ENCODE measurements at regions not wholly inside any gene's neighbourhood (a gene's known extent, or its start where the extent isn't known, plus 50 kb on each side); places are given as distances from the start of the nearest gene placed in this dataset.

DNA sequence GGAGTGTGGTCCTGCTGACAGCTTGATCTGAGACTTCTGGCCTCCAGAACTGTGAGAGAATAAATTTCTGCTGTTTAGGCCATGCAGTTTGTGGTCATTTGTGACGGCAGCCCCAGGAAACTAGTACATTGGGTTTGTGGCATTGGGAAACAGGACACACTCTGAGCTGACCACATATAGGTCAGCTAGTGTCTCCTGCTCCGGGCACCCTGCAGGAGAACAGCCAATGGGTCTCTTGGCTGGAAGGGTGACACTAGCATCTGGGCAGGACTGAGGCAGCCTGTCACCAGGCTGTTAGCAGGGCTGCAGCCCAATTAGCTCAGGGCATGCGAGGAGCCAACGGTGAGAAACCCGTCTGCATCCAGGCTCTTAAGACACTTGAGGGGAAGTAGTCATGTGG is 83.2 kb downstream of the PITPNM2 start:
- ATAC-seq (no peak), FAIRE-seq (no peak), DNase-seq (ENCODE audit: low read depth in 1 of 2, low spot score in 1 of 2) (no peak)
- CTCF ChIA-PET: interaction anchor here (1.4 to 2.0 kb wide), 2 partner anchors 12 to 24 kb away, joined by 3 to 10 read pairs; no protein-coding TSS in a partner anchor
- H3K4me2 ChIP-seq: no peak overlapping the region
- POLR2A ChIA-PET: no interaction called here
- no peaks in the 10 kb centered on the region for H3K9me3 ChIP-seq
- 84% methylated on average over 4 of the region's 5 CpGs for WGBS (ENCODE audit: missing lambda C conversion rate)
- H3K4me1 ChIP-seq: peaks cover 21% of the 10 kb centered on the region
- TF ChIP-seq, protein P1, sequence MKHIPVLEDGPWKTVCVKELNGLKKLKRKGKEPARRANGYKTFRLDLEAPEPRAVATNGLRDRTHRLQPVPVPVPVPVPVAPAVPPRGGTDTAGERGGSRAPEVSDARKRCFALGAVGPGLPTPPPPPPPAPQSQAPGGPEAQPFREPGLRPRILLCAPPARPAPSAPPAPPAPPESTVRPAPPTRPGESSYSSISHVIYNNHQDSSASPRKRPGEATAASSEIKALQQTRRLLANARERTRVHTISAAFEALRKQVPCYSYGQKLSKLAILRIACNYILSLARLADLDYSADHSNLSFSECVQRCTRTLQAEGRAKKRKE (CRISPR knock-in tag; IDR thresholded peaks at IDR 0.05; ENCODE audit: low read depth): no peak
- TF ChIP-seq RAD21 (conservative IDR thresholded peaks at IDR 0.05 in 1 of 2, IDR thresholded peaks at IDR 0.05 in 1 of 2): no peak
- TF ChIP-seq FOSL2 (IDR thresholded peaks at IDR 0.05): no peak
- no peak for TF ChIP-seq FOSL2 (CRISPR knock-in tag; IDR thresholded peaks at IDR 0.05)
- no peak for TF ChIP-seq EHF (CRISPR knock-in tag; IDR thresholded peaks at IDR 0.05)
- TF ChIP-seq, protein P2, sequence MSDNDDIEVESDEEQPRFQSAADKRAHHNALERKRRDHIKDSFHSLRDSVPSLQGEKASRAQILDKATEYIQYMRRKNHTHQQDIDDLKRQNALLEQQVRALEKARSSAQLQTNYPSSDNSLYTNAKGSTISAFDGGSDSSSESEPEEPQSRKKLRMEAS (IDR thresholded peaks at IDR 0.05): no peak
- TF ChIP-seq EHMT2 (IDR thresholded peaks at IDR 0.05; ENCODE audit: low read depth): no peak
- no peak for TF ChIP-seq MAZ (IDR thresholded peaks at IDR 0.05; ENCODE audit: borderline replicate concordance, low read depth, low read length)
- no peak for TF ChIP-seq RARB (CRISPR knock-in tag; IDR thresholded peaks at IDR 0.05)
- no peak for TF ChIP-seq JUN (IDR thresholded peaks at IDR 0.05)
- no peak for TF ChIP-seq TP53 (CRISPR knock-in tag; IDR thresholded peaks at IDR 0.05)
- no peak for TF ChIP-seq EP300 (IDR thresholded peaks at IDR 0.05)
- TF ChIP-seq, protein P3, sequence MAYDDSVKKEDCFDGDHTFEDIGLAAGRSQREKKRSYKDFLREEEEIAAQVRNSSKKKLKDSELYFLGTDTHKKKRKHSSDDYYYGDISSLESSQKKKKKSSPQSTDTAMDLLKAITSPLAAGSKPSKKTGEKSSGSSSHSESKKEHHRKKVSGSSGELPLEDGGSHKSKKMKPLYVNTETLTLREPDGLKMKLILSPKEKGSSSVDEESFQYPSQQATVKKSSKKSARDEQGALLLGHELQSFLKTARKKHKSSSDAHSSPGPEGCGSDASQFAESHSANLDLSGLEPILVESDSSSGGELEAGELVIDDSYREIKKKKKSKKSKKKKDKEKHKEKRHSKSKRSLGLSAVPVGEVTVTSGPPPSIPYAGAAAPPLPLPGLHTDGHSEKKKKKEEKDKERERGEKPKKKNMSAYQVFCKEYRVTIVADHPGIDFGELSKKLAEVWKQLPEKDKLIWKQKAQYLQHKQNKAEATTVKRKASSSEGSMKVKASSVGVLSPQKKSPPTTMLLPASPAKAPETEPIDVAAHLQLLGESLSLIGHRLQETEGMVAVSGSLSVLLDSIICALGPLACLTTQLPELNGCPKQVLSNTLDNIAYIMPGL (CRISPR knock-in tag; IDR thresholded peaks at IDR 0.05; ENCODE audit: borderline replicate concordance): no peak
- TF ChIP-seq, protein P4, sequence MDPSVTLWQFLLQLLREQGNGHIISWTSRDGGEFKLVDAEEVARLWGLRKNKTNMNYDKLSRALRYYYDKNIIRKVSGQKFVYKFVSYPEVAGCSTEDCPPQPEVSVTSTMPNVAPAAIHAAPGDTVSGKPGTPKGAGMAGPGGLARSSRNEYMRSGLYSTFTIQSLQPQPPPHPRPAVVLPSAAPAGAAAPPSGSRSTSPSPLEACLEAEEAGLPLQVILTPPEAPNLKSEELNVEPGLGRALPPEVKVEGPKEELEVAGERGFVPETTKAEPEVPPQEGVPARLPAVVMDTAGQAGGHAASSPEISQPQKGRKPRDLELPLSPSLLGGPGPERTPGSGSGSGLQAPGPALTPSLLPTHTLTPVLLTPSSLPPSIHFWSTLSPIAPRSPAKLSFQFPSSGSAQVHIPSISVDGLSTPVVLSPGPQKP (IDR thresholded peaks at IDR 0.05; ENCODE audit: low read depth, low read length): no peak
- no peak for TF ChIP-seq HDAC2 (IDR thresholded peaks at IDR 0.05)
- TF ChIP-seq, protein P5, sequence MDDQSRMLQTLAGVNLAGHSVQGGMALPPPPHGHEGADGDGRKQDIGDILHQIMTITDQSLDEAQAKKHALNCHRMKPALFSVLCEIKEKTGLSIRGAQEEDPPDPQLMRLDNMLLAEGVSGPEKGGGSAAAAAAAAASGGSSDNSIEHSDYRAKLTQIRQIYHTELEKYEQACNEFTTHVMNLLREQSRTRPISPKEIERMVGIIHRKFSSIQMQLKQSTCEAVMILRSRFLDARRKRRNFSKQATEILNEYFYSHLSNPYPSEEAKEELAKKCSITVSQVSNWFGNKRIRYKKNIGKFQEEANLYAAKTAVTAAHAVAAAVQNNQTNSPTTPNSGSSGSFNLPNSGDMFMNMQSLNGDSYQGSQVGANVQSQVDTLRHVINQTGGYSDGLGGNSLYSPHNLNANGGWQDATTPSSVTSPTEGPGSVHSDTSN (IDR thresholded peaks at IDR 0.05): no peak
- no peak for TF ChIP-seq GATA3 (IDR thresholded peaks at IDR 0.05; ENCODE audit: borderline replicate concordance)
- H3K4me3 ChIP-seq: no peak overlapping the region
- H3K27ac ChIP-seq: no peak overlapping the region

DNA sequence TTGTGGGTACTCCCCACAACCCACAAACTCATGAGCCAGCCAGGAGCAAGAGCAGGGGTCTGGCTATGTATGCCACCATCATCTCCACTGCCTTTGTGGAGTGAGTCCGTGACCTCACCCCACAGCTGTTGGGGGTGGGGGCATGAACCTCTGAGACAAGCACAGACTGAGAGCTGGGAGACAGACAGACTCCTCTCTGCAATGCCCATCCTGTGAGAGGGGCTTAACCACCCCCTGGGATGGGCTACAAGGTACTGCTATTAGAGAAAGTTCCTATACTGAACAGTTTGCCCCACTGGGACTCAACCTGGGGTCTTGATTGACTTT is 84.5 kb downstream of the PITPNM2 start:
- TF ChIP-seq EHF (CRISPR knock-in tag; IDR thresholded peaks at IDR 0.05) (no peak), POLR2A (IDR thresholded peaks at IDR 0.05; ENCODE audit: low read length) (no peak), HOXA7 (CRISPR knock-in tag; IDR thresholded peaks at IDR 0.05) (no peak), CHD4 (IDR thresholded peaks at IDR 0.05; ENCODE audit: borderline replicate concordance) (no peak), NFE2L2 (conservative IDR thresholded peaks at IDR 0.05; ENCODE audit: low read length) (no peak), CBX2 (IDR thresholded peaks at IDR 0.05; ENCODE audit: borderline replicate concordance, low read depth) (no peak), RNF2 (IDR thresholded peaks at IDR 0.05; ENCODE audit: borderline replicate concordance, low read depth) (no peak), CHD2 (IDR thresholded peaks at IDR 0.05; ENCODE audit: low read length, partially characterized antibody) (no peak), RARB (CRISPR knock-in tag; IDR thresholded peaks at IDR 0.05) (no peak)
- Histone ChIP-seq H3K4me3 (no peak overlapping the region), H3K27ac (no peak overlapping the region), H3K9me3 (no peaks in the 10 kb centered on the region), H3K4me1 (peaks cover 26% of the 10 kb centered on the region), H3K4me2 (no peak overlapping the region)
- ChIA-PET CTCF (interaction anchor here (1.6 kb wide), 1 partner anchor 14 kb away, joined by 4 read pairs; no protein-coding TSS in a partner anchor), POLR2A (no interaction called here)
- ATAC-seq (no peak), DNase-seq (ENCODE audit: low read depth in 1 of 2, low spot score in 1 of 2) (no peak), FAIRE-seq (no peak)
- WGBS (ENCODE audit: missing lambda C conversion rate): 80% methylated on average over 1 of the region's 1 CpG

Data from A549 (cell line).